Pancreas (tissue), 10 donors: ENCODE measurements at regions not wholly inside any gene's neighbourhood (a gene's known extent, or its start where the extent isn't known, plus 50 kb on each side); places are given as distances from the start of the nearest gene placed in this dataset.
A peak's percentile ranks its signal among the peaks of the same experiment; 100 is the strongest.

Experiments used
- ATAC-seq, 4 donors: fragments of 200-7000 bp; cut with Tn5 transposase; one replicate each; pipeline versions ENCODE4 v1.8.0 to v1.9.1; 2020; ENCODE audit warnings: mild to moderate bottlenecking in 4 of 4, moderate library complexity in 4 of 4
- DNase-seq, 6 donors: peaks; one replicate each; pipeline ENCODE4 v3.0.0-alpha.2; 2020
- FAIRE-seq: peaks from 2 replicates; lab custom pipeline; 2012; peaks lifted over from hg19 to GRCh38; lab: Jason Lieb, UNC
- H3K27ac ChIP-seq, 4 donors: fragments of 200-600 bp; sonication (generic); 1 replicate in 3 of 4; 2 replicates in 1 of 4; pipeline versions ENCODE4 v1.5.0 to v1.8.0; 2020
- H3K27me3 ChIP-seq, 4 donors: fragments of 200-600 bp; one replicate each; pipeline ENCODE4 v1.8.0; 2021
- H3K36me3 ChIP-seq, 3 donors: fragments of 200-600 bp; sonication (generic) in 1 of 3; one replicate each; pipeline versions ENCODE4 v1.5.0 to v1.8.0; 2020 to 2021
- H3K4me1 ChIP-seq, 3 donors: fragments of 200-600 bp; one replicate each; pipeline ENCODE4 v1.8.0; 2021
- H3K4me3 ChIP-seq, 4 donors: fragments of 200-600 bp; sonication (generic) in 2 of 4; one replicate each; pipeline versions ENCODE4 v1.5.0 to v1.8.0; 2020 to 2021
- H3K9me3 ChIP-seq, 4 donors: fragments of 200-600 bp; one replicate each; pipeline ENCODE4 v1.8.0; 2021
- WGBS, 2 donors: extraction: QIAGEN DNeasy Blood & Tissue Kit; methylation state at CpG; one replicate each; pipeline ENCODE4 v1.1.7; 2013; 5-methylcytosine and 5-hydroxymethylcytosine counted together
- intact Hi-C, 3 donors: fragments of 100-400 bp; cut with DNase I; formaldehyde crosslinking; loops; one replicate each; pipeline versions ENCODE4 v1.11.1 to v1.14.2; 2022
- TF ChIP-seq, protein P1 (sequence below), 4 donors: fragments of 200-600 bp; sonication (generic) in 3 of 4; IDR thresholded peaks; one replicate each; pipeline versions ENCODE4 v1.5.0 to v1.8.0; 2021; ENCODE audit warnings: antibody characterized with exemption in 4 of 4
- donor health status: healthy with polysubstance abuse.
- donor health status: DM: no; HTN: no; CAD: no; lungs with moderate emphysema.
- donor health status: DM: no; HTN: no; CAD: no.
- donor health status: control.
- donor health status: control.
- donor health status: Bipolar disorder and iron deficiency.
- donor health status: DM: yes; HTN: yes; CAD: no.
- donor health status: DM: no; HTN: no; CAD: no.
- donor health status: DM: no; HTN: no; CAD: no.
- donor health status: DM: yes; HTN: yes; CAD: no.

DNA sequence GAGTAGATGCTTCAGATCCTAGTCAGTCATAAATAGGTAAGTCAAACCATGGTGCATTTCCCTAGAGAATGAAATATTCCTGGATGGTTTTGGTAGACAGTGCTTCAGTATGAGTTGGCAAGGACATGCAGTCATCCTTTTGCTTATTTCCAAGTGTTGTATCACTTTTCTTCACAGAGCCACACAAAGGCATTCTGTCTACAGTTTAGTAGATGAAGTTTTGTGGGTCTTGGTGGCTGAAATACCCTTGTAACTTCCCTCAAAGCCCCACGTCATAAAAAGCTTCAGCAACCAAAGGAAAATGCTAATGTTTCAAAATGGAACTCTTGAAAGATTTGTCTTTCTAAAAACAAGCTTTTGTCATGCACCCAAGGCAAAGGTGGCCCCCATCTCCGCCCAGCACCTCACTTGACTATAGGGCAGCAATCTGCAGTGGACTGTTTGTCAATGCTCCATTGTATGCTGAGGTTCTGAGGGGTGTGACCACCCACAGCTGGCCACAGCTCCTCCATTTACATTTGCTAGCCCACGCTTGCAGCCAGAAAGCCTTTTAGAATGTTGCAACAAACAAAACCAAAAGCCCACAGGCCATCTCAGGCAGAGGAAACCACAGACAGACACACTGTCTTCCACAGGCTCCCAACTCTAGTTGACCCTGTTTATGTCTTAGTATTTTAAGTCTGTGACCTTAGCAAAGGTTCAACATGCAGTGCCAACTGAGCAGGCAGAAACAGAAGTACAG is 87.1 kb upstream of the FAM9C start:
- intact Hi-C loops = no loop called here
- Histone ChIP-seq H3K9me3 (no peaks in the 10 kb centered on the region), H3K27ac (no peak overlapping the region), H3K36me3 (no peaks in the 10 kb centered on the region), H3K27me3 (no peaks in the 10 kb centered on the region), H3K4me3 (no peak overlapping the region), H3K4me1 (peaks cover 0 to 2% (median 0%) of the 10 kb centered on the region in 3 donors)
- DNase-seq (no peak), FAIRE-seq (no peak), ATAC-seq (peak in 1 of 4 donors; percentile 50)
- WGBS, 2 donors = 63 to 98% methylated on average over 3 of the region's 3 CpGs
- TF ChIP-seq, protein P1, sequence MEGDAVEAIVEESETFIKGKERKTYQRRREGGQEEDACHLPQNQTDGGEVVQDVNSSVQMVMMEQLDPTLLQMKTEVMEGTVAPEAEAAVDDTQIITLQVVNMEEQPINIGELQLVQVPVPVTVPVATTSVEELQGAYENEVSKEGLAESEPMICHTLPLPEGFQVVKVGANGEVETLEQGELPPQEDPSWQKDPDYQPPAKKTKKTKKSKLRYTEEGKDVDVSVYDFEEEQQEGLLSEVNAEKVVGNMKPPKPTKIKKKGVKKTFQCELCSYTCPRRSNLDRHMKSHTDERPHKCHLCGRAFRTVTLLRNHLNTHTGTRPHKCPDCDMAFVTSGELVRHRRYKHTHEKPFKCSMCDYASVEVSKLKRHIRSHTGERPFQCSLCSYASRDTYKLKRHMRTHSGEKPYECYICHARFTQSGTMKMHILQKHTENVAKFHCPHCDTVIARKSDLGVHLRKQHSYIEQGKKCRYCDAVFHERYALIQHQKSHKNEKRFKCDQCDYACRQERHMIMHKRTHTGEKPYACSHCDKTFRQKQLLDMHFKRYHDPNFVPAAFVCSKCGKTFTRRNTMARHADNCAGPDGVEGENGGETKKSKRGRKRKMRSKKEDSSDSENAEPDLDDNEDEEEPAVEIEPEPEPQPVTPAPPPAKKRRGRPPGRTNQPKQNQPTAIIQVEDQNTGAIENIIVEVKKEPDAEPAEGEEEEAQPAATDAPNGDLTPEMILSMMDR (IDR thresholded peaks at IDR 0.05) = no peak

DNA sequence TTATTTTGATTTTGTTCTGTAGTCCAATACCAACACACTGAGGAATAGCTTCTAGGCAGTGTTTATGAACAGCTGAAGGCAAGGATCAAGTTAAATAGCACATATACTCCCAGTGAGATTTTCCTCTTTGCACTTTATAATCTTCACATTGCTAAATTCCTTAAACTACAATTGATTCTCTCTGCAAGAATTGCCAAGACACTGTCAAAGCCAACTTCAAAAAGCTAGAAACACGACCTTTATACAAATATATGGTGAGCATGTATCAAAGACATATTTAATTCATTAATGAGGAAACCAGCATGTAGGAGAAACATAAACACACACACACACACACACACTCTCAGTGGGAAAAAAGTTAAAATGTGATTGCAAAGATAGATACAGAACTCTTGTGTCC is 86.4 kb upstream of the FAM9C start:
- no peak overlapping the region for H3K27ac ChIP-seq
- H3K4me1 ChIP-seq = peaks cover 0 to 4% (median 0%) of the 10 kb centered on the region in 3 donors
- ATAC-seq (no peak), FAIRE-seq (no peak), DNase-seq (no peak)
- no peak overlapping the region for H3K4me3 ChIP-seq
- H3K27me3 ChIP-seq = no peaks in the 10 kb centered on the region
- H3K36me3 ChIP-seq = no peaks in the 10 kb centered on the region
- intact Hi-C loops = no loop called here
- H3K9me3 ChIP-seq = no peaks in the 10 kb centered on the region
- TF ChIP-seq, protein P1 (IDR thresholded peaks at IDR 0.05) = no peak
- WGBS, 2 donors = 23 to 25% methylated on average over 1 of the region's 1 CpG

DNA sequence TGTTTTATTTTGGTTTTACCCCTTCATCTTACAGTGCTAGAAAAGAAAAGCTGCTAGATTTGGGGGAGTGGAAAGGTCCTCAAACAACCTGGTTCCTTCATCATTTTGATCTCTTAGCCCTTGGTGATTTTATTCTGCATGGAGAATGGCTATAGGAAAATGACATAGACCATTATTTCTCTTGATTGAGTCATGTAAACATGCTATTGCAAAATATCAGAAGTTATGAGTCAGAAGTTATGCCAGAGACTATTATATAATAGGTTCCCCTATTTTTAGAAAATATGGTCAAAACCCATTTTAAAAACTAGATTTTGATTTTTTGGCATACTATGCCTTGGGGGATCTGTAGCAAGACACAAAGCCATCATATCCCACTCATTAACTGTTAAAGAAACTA is 83.7 kb upstream of the FAM9C start:
- TF ChIP-seq, protein P1 (IDR thresholded peaks at IDR 0.05) = no peak
- H3K4me3 ChIP-seq = no peak overlapping the region
- no peaks in the 10 kb centered on the region for H3K36me3 ChIP-seq
- H3K9me3 ChIP-seq = no peaks in the 10 kb centered on the region
- intact Hi-C loops = loop anchor here in 1 of 3 donors (10.0 kb wide), 1 partner anchor 143 kb away; no protein-coding TSS in a partner anchor
- DNase-seq = no peak
- peak; percentile 54 for FAIRE-seq
- H3K27ac ChIP-seq = no peak overlapping the region
- peak in 3 of 4 donors; percentile 46 to 55 (median 48) for ATAC-seq
- no peaks in the 10 kb centered on the region for H3K27me3 ChIP-seq
- peaks cover 0 to 8% (median 4%) of the 10 kb centered on the region in 3 donors for H3K4me1 ChIP-seq

DNA sequence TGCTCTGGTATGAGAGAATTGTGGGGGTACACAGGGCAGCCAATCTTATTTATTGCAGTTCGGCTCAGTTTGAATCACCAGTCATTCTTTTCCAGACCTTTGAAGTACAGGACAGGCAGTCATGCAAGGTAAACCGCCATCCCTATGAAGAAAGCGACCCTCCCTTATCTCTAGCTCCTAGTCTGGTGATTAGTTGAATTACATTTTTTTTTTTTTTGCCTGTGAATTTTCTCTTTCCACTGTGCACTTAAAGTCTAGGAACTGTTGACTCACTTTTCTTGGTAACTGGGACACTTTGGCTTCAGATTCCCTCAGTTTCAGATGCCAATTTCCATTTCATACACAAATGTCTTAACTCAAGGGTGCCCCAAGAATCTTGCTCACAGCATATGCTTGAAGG is 82.4 kb upstream of the FAM9C start:
- H3K4me1 ChIP-seq = peaks cover 0 to 9% (median 4%) of the 10 kb centered on the region in 3 donors
- FAIRE-seq = no peak
- WGBS, 2 donors = 48 to 55% methylated on average over 3 of the region's 3 CpGs
- no peak overlapping the region for H3K27ac ChIP-seq
- no peaks in the 10 kb centered on the region for H3K27me3 ChIP-seq
- H3K36me3 ChIP-seq = no peaks in the 10 kb centered on the region
- ATAC-seq = peak; percentile 37 to 54 (median 44)
- intact Hi-C loops = loop anchor here in 1 of 3 donors (10.0 kb wide), 1 partner anchor 142 kb away; no protein-coding TSS in a partner anchor
- TF ChIP-seq, protein P1 (IDR thresholded peaks at IDR 0.05) = no peak
- H3K9me3 ChIP-seq = no peaks in the 10 kb centered on the region
- no peak for DNase-seq
- H3K4me3 ChIP-seq = no peak overlapping the region

DNA sequence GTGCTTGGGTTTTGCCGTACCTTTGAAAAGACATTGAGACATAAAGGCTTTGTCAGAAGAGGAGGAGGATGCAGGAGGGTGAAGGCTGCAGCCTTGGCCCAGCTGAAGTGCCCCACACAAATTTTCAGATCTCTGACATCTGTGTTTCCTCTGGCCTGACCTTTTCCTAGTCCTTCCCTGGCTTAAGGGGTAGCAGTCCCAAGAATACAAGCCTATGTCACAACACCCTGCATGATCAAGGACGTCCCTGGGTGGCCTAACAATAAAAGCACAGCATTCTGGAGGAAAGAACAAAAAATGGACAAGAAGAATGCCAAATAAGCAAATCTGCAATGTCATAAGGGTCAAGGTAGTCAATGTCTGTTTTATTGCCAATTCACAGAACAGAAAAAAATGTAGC is 80.8 kb upstream of the FAM9C start:
- intact Hi-C loops = loop anchor here in 1 of 3 donors (10.0 kb wide), 1 partner anchor 140 kb away; no protein-coding TSS in a partner anchor
- DNase-seq (no peak), FAIRE-seq (no peak), ATAC-seq (no peak)
- peaks cover 0 to 13% (median 4%) of the 10 kb centered on the region in 3 donors for H3K4me1 ChIP-seq
- 60% methylated on average over 2 of the region's 2 CpGs for WGBS, 2 donors
- H3K36me3 ChIP-seq = no peaks in the 10 kb centered on the region
- TF ChIP-seq, protein P1 (IDR thresholded peaks at IDR 0.05) = no peak
- H3K27me3 ChIP-seq = no peaks in the 10 kb centered on the region
- no peaks in the 10 kb centered on the region for H3K9me3 ChIP-seq
- no peak overlapping the region for H3K27ac ChIP-seq
- H3K4me3 ChIP-seq = no peak overlapping the region
